B cell (primary cell): ENCODE measurements at regions not wholly inside any gene's neighbourhood (a gene's known extent, or its start where the extent isn't known, plus 50 kb on each side); places are given as distances from the start of the nearest gene placed in this dataset.

Source experiments
- CTCF ChIP-seq: fragments of 200-600 bp; IDR thresholded peaks from one replicate; pipeline ENCODE4 v1.8.0; 2022; ENCODE audit warnings: antibody characterized with exemption, mild to moderate bottlenecking
- EZH2 ChIP-seq: IDR thresholded peaks from 2 replicates; pipeline ENCODE4 v1.6.1; 2012; ENCODE audit warnings: borderline replicate concordance, low read depth, mild to moderate bottlenecking, moderate library complexity, low read length; ENCODE audit not compliant: insufficient read depth, poor library complexity, severe bottlenecking

GRCh38 chr15:70150405-70150747 is 52.7 kb upstream of the TLE3 start:
- TF ChIP-seq CTCF: no peak
- TF ChIP-seq EZH2: no peak
